OCI-LY3 (cell line): ENCODE measurements at regions not wholly inside any gene's neighbourhood (a gene's known extent, or its start where the extent isn't known, plus 50 kb on each side); places are given as distances from the start of the nearest gene placed in this dataset.

ENCODE experiments used
- H2AFZ ChIP-seq: fragments of 200-600, 300-600 bp; shearing (Covaris generic); 2 replicates; pipeline ENCODE4 v1.6.0; 2014; ENCODE audit warnings: antibody characterized with exemption, low read depth, low read length
- H3K27ac ChIP-seq: fragments of 200-600, 300-600 bp; sonication (generic); 2 replicates; pipeline ENCODE4 v1.5.1; 2014; ENCODE audit warnings: mild to moderate bottlenecking, low read length, moderate library complexity, mixed read lengths
- H3K27me3 ChIP-seq: fragments of 200-600, 300-600 bp; sonication (generic); 2 replicates; pipeline ENCODE4 v1.6.1; 2014; ENCODE audit warnings: low read depth, low read length, mixed read lengths
- H3K36me3 ChIP-seq: fragments of 200-600, 300-600 bp; sonication (generic); replicated peaks from 2 replicates; pipeline ENCODE3; 2014; ENCODE audit warnings: low read depth, low read length, mixed read lengths
- H3K4me1 ChIP-seq: fragments of 300-600, 200-600 bp; sonication (generic); 2 replicates; pipeline ENCODE4 v1.6.1; 2014; ENCODE audit warnings: low read length, mixed read lengths
- H3K4me2 ChIP-seq: fragments of 200-600, 300-600 bp; sonication (generic); 2 replicates; pipeline ENCODE4 v1.6.1; 2014; ENCODE audit warnings: low read length, mixed read lengths
- H3K4me3 ChIP-seq: fragments of 300-600, 200-600 bp; sonication (generic); 2 replicates; pipeline ENCODE4 v1.5.1; 2014; ENCODE audit warnings: antibody characterized with exemption, mild to moderate bottlenecking, low read length, moderate library complexity
- H3K79me2 ChIP-seq: fragments of 300-600, 200-600 bp; shearing (Covaris generic); 2 replicates; pipeline ENCODE4 v1.6.1; 2014; ENCODE audit warnings: mild to moderate bottlenecking, low read length, mixed read lengths
- H3K9ac ChIP-seq: fragments of 300-600, 200-600 bp; shearing (Covaris generic); 2 replicates; pipeline ENCODE4 v1.6.0; 2014; ENCODE audit warnings: mild to moderate bottlenecking, low read length, moderate library complexity
- H3K9me3 ChIP-seq: fragments of 200-600, 300-600 bp; shearing (Covaris generic); 2 replicates; pipeline ENCODE4 v1.6.1; 2014; ENCODE audit warnings: low read length, mixed read lengths; ENCODE audit not compliant: insufficient read depth
- H4K20me1 ChIP-seq: fragments of 200-600, 300-600 bp; sonication (generic); 2 replicates; pipeline ENCODE4 v1.6.1; 2016; ENCODE audit warnings: low read length, mixed read lengths; ENCODE audit not compliant: insufficient read depth
- EZH2phosphoT487 ChIP-seq: fragments of 200-600 bp; shearing (Covaris generic); IDR thresholded peaks from 2 replicates; pipeline ENCODE4 v1.6.1; 2018; ENCODE audit warnings: antibody characterized with exemption, mixed run types, low read depth
- TF ChIP-seq, protein P1 (sequence below): fragments of 200-600, 300-600 bp; sonication (generic); IDR thresholded peaks from 2 replicates; pipeline ENCODE4 v1.5.1; 2014; ENCODE audit warnings: antibody characterized with exemption, low read length, low read depth

DNA sequence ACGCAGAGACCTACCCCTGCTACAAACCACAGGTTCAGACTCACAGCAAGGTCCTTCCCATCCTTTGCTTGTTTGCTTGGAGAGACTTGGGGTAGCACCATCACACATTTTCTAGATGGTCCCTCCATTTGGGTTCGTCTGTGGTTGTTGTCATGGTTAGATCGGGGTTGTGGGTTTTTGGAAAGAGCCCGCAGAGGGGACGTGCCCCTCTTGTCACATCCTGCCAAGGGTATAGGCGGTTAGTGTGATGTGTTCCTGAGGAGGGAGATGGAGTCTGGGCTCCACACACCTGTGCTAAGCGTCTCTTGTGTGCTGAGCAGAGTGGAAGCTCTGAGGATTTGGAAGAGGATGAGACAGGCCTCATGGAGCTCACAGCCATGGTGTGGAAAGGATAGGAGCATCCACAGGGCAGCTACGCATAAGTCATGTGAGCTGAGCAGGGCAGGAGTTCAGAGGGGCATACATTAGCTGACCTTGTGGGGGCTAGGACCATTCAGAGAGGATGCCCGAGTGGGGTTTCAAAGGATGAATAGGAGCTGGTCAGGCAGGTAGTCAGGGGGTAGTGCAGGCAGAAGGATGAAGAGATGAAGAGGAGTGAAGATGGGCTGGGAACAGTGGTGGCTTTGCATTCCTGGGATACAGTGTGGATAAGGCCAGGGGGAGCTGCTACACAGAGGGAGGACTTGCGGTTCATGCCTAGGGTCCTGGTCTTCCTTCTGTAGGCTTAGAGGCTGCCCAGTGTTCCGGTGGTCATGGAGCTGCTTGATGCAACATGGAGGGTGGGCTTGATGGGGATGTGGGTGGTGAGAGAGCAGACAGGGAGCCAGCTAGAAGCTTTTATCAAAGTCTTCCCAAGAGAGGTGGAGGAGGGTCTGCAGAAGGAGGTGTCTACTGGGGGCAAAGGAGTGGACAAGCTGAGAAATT, 62.9 kb downstream of the ACKR3 start:
- TF ChIP-seq, protein P1, sequence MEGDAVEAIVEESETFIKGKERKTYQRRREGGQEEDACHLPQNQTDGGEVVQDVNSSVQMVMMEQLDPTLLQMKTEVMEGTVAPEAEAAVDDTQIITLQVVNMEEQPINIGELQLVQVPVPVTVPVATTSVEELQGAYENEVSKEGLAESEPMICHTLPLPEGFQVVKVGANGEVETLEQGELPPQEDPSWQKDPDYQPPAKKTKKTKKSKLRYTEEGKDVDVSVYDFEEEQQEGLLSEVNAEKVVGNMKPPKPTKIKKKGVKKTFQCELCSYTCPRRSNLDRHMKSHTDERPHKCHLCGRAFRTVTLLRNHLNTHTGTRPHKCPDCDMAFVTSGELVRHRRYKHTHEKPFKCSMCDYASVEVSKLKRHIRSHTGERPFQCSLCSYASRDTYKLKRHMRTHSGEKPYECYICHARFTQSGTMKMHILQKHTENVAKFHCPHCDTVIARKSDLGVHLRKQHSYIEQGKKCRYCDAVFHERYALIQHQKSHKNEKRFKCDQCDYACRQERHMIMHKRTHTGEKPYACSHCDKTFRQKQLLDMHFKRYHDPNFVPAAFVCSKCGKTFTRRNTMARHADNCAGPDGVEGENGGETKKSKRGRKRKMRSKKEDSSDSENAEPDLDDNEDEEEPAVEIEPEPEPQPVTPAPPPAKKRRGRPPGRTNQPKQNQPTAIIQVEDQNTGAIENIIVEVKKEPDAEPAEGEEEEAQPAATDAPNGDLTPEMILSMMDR = no peak
- TF ChIP-seq EZH2phosphoT487 = no peak
- H2AFZ ChIP-seq = no peak overlapping the region
- H3K27ac ChIP-seq = no peak overlapping the region
- no peak overlapping the region for H3K4me2 ChIP-seq
- no peak overlapping the region for H3K4me3 ChIP-seq
- no peaks in the 10 kb centered on the region for H3K36me3 ChIP-seq
- H4K20me1 ChIP-seq = no peaks in the 10 kb centered on the region
- H3K4me1 ChIP-seq = no peaks in the 10 kb centered on the region
- H3K27me3 ChIP-seq = no peaks in the 10 kb centered on the region
- no peaks in the 10 kb centered on the region for H3K79me2 ChIP-seq
- no peak overlapping the region for H3K9ac ChIP-seq
- H3K9me3 ChIP-seq = no peaks in the 10 kb centered on the region

GRCh38 chr2:236633219-236633570, 63.6 kb downstream of the ACKR3 start:
- Histone ChIP-seq H3K4me3 (no peak overlapping the region), H2AFZ (no peak overlapping the region), H3K4me1 (no peaks in the 10 kb centered on the region), H3K27ac (no peak overlapping the region), H3K9ac (no peak overlapping the region), H3K4me2 (no peak overlapping the region), H3K79me2 (no peaks in the 10 kb centered on the region), H3K9me3 (no peaks in the 10 kb centered on the region), H3K27me3 (no peaks in the 10 kb centered on the region), H4K20me1 (no peaks in the 10 kb centered on the region), H3K36me3 (no peaks in the 10 kb centered on the region)
- TF ChIP-seq, protein P1 = no peak

- Histone ChIP-seq H4K20me1 (no peaks in the 10 kb centered on the region), H3K4me1 (no peaks in the 10 kb centered on the region), H3K27me3 (no peaks in the 10 kb centered on the region), H3K36me3 (no peaks in the 10 kb centered on the region), H3K9ac (no peak overlapping the region), H3K4me3 (no peak overlapping the region), H3K27ac (no peak overlapping the region), H3K4me2 (no peak overlapping the region), H3K79me2 (no peaks in the 10 kb centered on the region), H2AFZ (no peak overlapping the region), H3K9me3 (no peaks in the 10 kb centered on the region)
- TF ChIP-seq, protein P1 = no peak
- TF ChIP-seq EZH2phosphoT487 = no peak
These were observed 64.3 kb downstream of the ACKR3 start for GRCh38 chr2:236633775-236634560.

DNA sequence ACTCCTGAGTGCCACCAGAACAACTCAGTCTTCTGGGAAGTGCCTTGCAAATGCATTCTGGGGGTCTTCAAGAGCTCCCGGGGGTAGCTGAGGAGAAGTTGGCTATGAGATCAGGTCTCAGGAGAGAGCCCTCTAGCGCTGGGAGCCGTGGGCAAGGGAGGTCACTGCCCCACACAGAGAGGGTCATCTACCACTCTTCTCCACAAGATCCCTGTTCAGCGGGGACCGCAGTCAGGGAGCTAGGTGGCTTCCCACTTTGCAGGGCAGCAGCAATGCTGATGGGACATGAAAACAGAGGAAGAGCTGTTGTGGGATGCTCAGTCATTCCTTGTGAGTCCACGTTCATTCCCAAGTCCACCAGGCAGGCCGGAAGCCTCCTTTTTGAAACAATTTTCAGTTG, 66.6 kb downstream of the ACKR3 start:
- Histone ChIP-seq H3K36me3 (no peaks in the 10 kb centered on the region), H3K4me2 (no peak overlapping the region), H3K4me1 (no peaks in the 10 kb centered on the region), H3K9me3 (no peaks in the 10 kb centered on the region), H4K20me1 (no peaks in the 10 kb centered on the region), H2AFZ (no peak overlapping the region), H3K79me2 (no peaks in the 10 kb centered on the region), H3K27me3 (no peaks in the 10 kb centered on the region), H3K9ac (no peak overlapping the region), H3K27ac (no peak overlapping the region), H3K4me3 (no peak overlapping the region)
- no peak for TF ChIP-seq EZH2phosphoT487
- TF ChIP-seq, protein P1 = no peak
